GM18907 (cell line): ENCODE measurements at regions not wholly inside any gene's neighbourhood (a gene's known extent, or its start where the extent isn't known, plus 50 kb on each side); places are given as distances from the start of the nearest gene placed in this dataset.
A peak's percentile ranks its signal among the peaks of the same experiment; 100 is the strongest.

Source experiments
- ATAC-seq: cut with Tn5 transposase; IDR thresholded peaks from one replicate; pipeline ENCODE4 v1.9.1; 2021; ENCODE audit warnings: mild to moderate bottlenecking, moderate library complexity; ENCODE audit not compliant: unreplicated experiment

GRCh38 chr1:189847613-189848012, 630.1 kb downstream of the BRINP3 start:
- ATAC-seq: no peak

- ATAC-seq: no peak
Measured at GRCh38 chr1:189851806-189852367, 625.8 kb downstream of the BRINP3 start.

GRCh38 chr1:189859385-189859977, 618.2 kb downstream of the BRINP3 start:
- ATAC-seq: peak; percentile 69

GRCh38 chr1:189866606-189867005, 611.1 kb downstream of the BRINP3 start:
- no peak for ATAC-seq

GRCh38 chr1:189868021-189868420, 609.6 kb downstream of the BRINP3 start:
- no peak for ATAC-seq

GRCh38 chr1:189874715-189875435, 602.8 kb downstream of the BRINP3 start:
- no peak for ATAC-seq

- no peak for ATAC-seq
Measured at GRCh38 chr1:189880135-189880534, 597.5 kb downstream of the BRINP3 start.

GRCh38 chr1:189899686-189900425, 577.8 kb downstream of the BRINP3 start:
- ATAC-seq: no peak

GRCh38 chr1:189904509-189904908, 573.2 kb downstream of the BRINP3 start:
- ATAC-seq: no peak

- no peak for ATAC-seq
Measured at GRCh38 chr1:189908113-189908512, 569.6 kb downstream of the BRINP3 start.

- ATAC-seq: no peak
Measured at GRCh38 chr1:189921613-189922012, 556.1 kb downstream of the BRINP3 start.

- no peak for ATAC-seq
Measured at GRCh38 chr1:189927641-189928040, 550.0 kb downstream of the BRINP3 start.

GRCh38 chr1:189929501-189930099, 548.1 kb downstream of the BRINP3 start:
- no peak for ATAC-seq

- ATAC-seq: no peak
Measured at GRCh38 chr1:189936861-189937260, 540.8 kb downstream of the BRINP3 start.

GRCh38 chr1:189939967-189940366, 537.7 kb downstream of the BRINP3 start:
- ATAC-seq: no peak

GRCh38 chr1:189941922-189942321, 535.7 kb downstream of the BRINP3 start:
- no peak for ATAC-seq

- no peak for ATAC-seq
Measured at GRCh38 chr1:189958756-189959155, 518.9 kb downstream of the BRINP3 start.

- no peak for ATAC-seq
Measured at GRCh38 chr1:189960769-189961168, 516.9 kb downstream of the BRINP3 start.

- ATAC-seq: no peak
Measured at GRCh38 chr1:189962181-189962580, 515.5 kb downstream of the BRINP3 start.

- no peak for ATAC-seq
Measured at GRCh38 chr1:189970331-189971230, 507.1 kb downstream of the BRINP3 start.
